Gastroesophageal sphincter (tissue), 4 donors: ENCODE measurements at regions not wholly inside any gene's neighbourhood (a gene's known extent, or its start where the extent isn't known, plus 50 kb on each side); places are given as distances from the start of the nearest gene placed in this dataset.

Source experiments
- ATAC-seq: fragments of 150-250 bp; one replicate; pipeline ENCODE4 v1.9.1; 2016; ENCODE audit warnings: mild to moderate bottlenecking, moderate library complexity
- H3K27ac ChIP-seq, 4 donors: fragments of 200-600 bp; sonication (generic) in 3 of 4; 1 replicate in 3 of 4; 2 replicates in 1 of 4; pipeline ENCODE4 v1.5.1; 2016 to 2019
- H3K27me3 ChIP-seq: fragments of 200-600 bp; sonication (generic); one replicate; pipeline ENCODE4 v1.5.1; 2019
- H3K36me3 ChIP-seq, 2 donors: fragments of 200-600 bp; sonication (generic); one replicate each; pipeline ENCODE4 v1.5.1; 2019; ENCODE audit warnings: control low read depth in 1 of 2
- H3K4me1 ChIP-seq, 3 donors: fragments of 200-600 bp; sonication (generic); 1 replicate in 2 of 3; 2 replicates in 1 of 3; pipeline ENCODE4 v1.5.1; 2016 to 2019; ENCODE audit warnings: control low read depth in 2 of 3
- H3K4me3 ChIP-seq, 2 donors: fragments of 200-600 bp; sonication (generic); one replicate each; pipeline ENCODE4 v1.5.1; 2019; ENCODE audit warnings: mild to moderate bottlenecking in 1 of 2, moderate library complexity in 1 of 2
- H3K9me3 ChIP-seq, 3 donors: fragments of 200-600 bp; sonication (generic); one replicate each; pipeline ENCODE4 v1.5.1; 2017 to 2019; ENCODE audit warnings: control low read depth in 2 of 3
- EP300 ChIP-seq: sonication (generic); formaldehyde crosslinking; IDR thresholded peaks from one replicate; pipeline ENCODE4 v1.6.1; 2017; ENCODE audit warnings: antibody characterized with exemption, mild to moderate bottlenecking
- POLR2A ChIP-seq, 2 donors: fragments of 450-650 bp; IDR thresholded peaks; one replicate each; pipeline ENCODE4 v1.6.1; 2017; ENCODE audit warnings: antibody characterized with exemption in 2 of 2, mild to moderate bottlenecking in 2 of 2, moderate library complexity in 1 of 2
- POLR2AphosphoS5 ChIP-seq: sonication (generic); formaldehyde crosslinking; IDR thresholded peaks from one replicate; pipeline ENCODE4 v1.6.1; 2017; ENCODE audit warnings: antibody characterized with exemption
- WGBS, 2 donors: methylation state at CpG; one replicate each; pipeline ENCODE4 v1.1.5; 2018; ENCODE audit warnings: low coverage in 1 of 2; 5-methylcytosine and 5-hydroxymethylcytosine counted together
- TF ChIP-seq, protein P1 (sequence below), 4 experiments: fragments of 200-600 bp in 2 of 4; fragments of 450-650 bp in 2 of 4; sonication (generic) in 1 of 4; IDR thresholded peaks; one replicate each; pipeline ENCODE4 v1.5.1; 2017 to 2019; ENCODE audit warnings: antibody characterized with exemption in 4 of 4, mild to moderate bottlenecking in 2 of 4, moderate library complexity in 2 of 4

DNA sequence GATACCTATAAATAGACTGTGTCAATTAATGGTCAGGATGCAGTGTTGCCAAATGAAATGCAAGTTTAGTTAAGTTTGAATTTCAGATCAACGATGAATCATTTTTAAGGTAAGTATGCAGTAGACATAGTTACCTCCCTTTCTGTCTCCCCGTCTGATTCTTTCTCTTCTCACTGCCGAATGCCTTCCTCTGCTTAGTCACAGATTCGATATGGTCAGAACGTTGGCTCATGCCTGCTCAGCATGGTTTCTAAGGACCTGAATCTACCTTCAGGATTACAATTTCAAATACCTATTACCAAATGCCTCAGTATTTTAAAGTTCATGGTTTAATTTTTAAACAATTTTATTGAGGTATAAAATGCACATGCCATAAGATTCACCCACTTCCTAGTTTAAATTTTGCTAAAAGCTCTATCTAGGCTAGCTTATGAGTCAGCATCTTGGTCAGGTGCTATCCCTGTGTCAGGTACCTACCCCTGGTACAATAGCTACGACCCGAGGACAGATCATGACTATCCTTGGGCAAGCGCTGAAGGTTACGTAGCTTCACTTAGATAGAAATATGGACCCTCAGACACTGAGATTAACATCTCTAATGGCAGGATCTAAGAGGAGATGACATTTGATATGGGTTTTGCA, 78.2 kb upstream of the SPON1 start:
- no peaks in the 10 kb centered on the region for H3K9me3 ChIP-seq
- no peaks in the 10 kb centered on the region for H3K27me3 ChIP-seq
- TF ChIP-seq, protein P1, sequence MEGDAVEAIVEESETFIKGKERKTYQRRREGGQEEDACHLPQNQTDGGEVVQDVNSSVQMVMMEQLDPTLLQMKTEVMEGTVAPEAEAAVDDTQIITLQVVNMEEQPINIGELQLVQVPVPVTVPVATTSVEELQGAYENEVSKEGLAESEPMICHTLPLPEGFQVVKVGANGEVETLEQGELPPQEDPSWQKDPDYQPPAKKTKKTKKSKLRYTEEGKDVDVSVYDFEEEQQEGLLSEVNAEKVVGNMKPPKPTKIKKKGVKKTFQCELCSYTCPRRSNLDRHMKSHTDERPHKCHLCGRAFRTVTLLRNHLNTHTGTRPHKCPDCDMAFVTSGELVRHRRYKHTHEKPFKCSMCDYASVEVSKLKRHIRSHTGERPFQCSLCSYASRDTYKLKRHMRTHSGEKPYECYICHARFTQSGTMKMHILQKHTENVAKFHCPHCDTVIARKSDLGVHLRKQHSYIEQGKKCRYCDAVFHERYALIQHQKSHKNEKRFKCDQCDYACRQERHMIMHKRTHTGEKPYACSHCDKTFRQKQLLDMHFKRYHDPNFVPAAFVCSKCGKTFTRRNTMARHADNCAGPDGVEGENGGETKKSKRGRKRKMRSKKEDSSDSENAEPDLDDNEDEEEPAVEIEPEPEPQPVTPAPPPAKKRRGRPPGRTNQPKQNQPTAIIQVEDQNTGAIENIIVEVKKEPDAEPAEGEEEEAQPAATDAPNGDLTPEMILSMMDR (IDR thresholded peaks at IDR 0.05) = no peak
- TF ChIP-seq EP300 (no peak), POLR2AphosphoS5 (no peak), POLR2A (IDR thresholded peaks at IDR 0.05) (no peak)
- H3K36me3 ChIP-seq = no peaks in the 10 kb centered on the region
- no peak for ATAC-seq
- no peak overlapping the region for H3K27ac ChIP-seq
- H3K4me1 ChIP-seq = no peaks in the 10 kb centered on the region
- H3K4me3 ChIP-seq = no peak overlapping the region
- 74 to 92% methylated on average over 5 to 9 of the region's 9 CpGs for WGBS, 2 donors

DNA sequence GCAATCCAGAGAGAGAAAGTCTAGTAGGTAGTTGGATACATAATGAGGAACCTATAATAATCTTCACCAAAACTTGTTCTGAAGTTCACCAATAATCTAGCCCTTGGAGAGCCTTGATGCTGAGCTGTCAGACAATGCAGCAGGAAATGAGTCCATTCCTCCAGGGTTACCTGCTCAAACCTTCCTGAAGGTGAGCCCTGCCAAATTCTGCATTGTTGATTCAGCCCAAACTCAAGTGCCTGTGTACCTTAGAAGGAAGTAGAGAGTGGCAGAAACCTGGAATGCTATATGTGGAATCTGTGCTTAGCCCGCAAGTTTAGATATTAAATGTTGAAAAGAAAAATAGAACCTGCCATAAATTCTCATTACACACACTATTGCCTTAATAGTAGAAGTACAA, 77.4 kb upstream of the SPON1 start:
- Histone ChIP-seq H3K9me3 (no peaks in the 10 kb centered on the region), H3K27me3 (no peaks in the 10 kb centered on the region), H3K36me3 (no peaks in the 10 kb centered on the region), H3K4me1 (no peaks in the 10 kb centered on the region), H3K4me3 (no peak overlapping the region), H3K27ac (no peak overlapping the region)
- ATAC-seq = no peak
- 94 to 100% methylated on average over 1 of the region's 1 CpG for WGBS, 2 donors
- TF ChIP-seq POLR2A (IDR thresholded peaks at IDR 0.05) = no peak
- TF ChIP-seq POLR2AphosphoS5 = no peak
- TF ChIP-seq EP300 = no peak
- TF ChIP-seq, protein P1 (IDR thresholded peaks at IDR 0.05) = no peak

DNA sequence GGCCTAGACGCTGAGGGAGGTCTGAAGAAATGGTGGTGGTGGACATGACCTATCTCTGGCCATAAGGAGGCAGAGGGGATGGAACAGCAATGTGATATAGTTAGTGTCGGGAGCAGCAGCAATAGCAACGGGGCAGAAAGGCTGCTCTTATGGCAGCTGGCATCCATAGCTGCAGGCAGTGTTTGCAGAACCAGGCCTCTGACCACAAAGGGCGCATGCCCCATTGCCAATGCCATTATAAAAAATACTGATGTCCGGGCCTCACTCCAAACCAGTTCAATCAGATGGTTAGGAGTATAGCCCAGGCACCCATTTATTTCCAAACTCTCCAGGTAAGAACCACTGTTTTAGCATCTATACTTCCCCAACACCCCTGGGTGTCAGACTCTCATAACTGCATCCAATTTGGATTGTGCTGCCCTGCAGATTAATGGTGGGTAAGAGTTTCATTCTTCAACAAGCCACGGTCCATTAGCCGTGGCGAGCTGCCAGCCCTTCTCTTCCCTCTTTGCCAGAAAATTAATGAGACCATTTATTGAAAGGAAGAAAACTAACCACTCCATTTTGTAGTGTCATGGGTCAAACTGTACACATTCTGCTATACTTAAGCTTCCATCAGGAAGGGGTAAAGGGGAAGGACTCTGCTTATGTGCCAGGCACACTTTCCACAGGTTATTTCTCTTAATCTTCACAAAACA, 72.8 kb upstream of the SPON1 start:
- Histone ChIP-seq H3K27ac (no peak overlapping the region), H3K9me3 (no peaks in the 10 kb centered on the region), H3K27me3 (no peaks in the 10 kb centered on the region), H3K4me1 (no peaks in the 10 kb centered on the region), H3K4me3 (no peak overlapping the region), H3K36me3 (no peaks in the 10 kb centered on the region)
- WGBS, 2 donors = 53 to 75% methylated on average over 4 to 6 of the region's 8 CpGs
- no peak for TF ChIP-seq POLR2AphosphoS5
- TF ChIP-seq, protein P1 (IDR thresholded peaks at IDR 0.05) = no peak
- no peak for ATAC-seq

DNA sequence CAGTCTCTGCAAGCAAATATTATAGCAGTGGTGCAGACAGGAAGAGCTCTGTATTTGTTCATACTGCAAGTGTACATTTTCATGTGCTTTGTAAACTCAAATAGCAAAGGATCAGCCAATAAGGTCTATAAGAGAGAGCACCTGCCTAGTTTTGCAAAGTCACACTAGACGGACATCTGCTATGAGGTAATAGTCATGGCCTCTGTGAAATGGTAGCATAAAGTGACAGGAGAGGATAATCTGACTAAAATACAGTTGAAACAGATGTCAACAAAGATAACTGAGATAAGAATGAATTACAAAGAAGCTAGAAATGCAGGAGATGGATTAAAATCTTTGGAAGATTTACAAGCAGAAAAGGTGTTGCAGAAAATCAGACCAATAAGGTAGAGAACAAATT, 70.6 kb upstream of the SPON1 start:
- 82 to 83% methylated on average over 1 of the region's 1 CpG for WGBS, 2 donors
- TF ChIP-seq POLR2AphosphoS5 (no peak), EP300 (no peak), POLR2A (IDR thresholded peaks at IDR 0.05) (no peak)
- TF ChIP-seq, protein P1 (IDR thresholded peaks at IDR 0.05) = no peak
- Histone ChIP-seq H3K4me1 (no peaks in the 10 kb centered on the region), H3K9me3 (no peaks in the 10 kb centered on the region), H3K4me3 (no peak overlapping the region), H3K27ac (no peak overlapping the region), H3K36me3 (no peaks in the 10 kb centered on the region), H3K27me3 (no peaks in the 10 kb centered on the region)
- no peak for ATAC-seq
